HG03060 (cell line): ENCODE measurements at regions not wholly inside any gene's neighbourhood (a gene's known extent, or its start where the extent isn't known, plus 50 kb on each side); places are given as distances from the start of the nearest gene placed in this dataset.

Source experiments
- ATAC-seq: cut with Tn5 transposase; IDR thresholded peaks from one replicate; pipeline ENCODE4 v1.9.1; 2021; ENCODE audit warnings: low read depth, moderate number of reproducible peaks; ENCODE audit not compliant: unreplicated experiment

GRCh38 chr3:27930052-27930602, 208.0 kb upstream of the EOMES start:
- ATAC-seq: no peak

- no peak for ATAC-seq
Observed at GRCh38 chr3:27935492-27935891, 213.4 kb upstream of the EOMES start.

GRCh38 chr3:27939521-27939920, 217.4 kb upstream of the EOMES start:
- no peak for ATAC-seq

- no peak for ATAC-seq
Observed at GRCh38 chr3:27939940-27940339, 217.8 kb upstream of the EOMES start.

- no peak for ATAC-seq
Observed at GRCh38 chr3:27943106-27943505, 221.0 kb upstream of the EOMES start.

- ATAC-seq: no peak
Observed at GRCh38 chr3:27945229-27945628, 223.1 kb upstream of the EOMES start.

- no peak for ATAC-seq
Observed at GRCh38 chr3:27960133-27960532, 238.0 kb upstream of the EOMES start.

- no peak for ATAC-seq
Observed at GRCh38 chr3:27963519-27963918, 241.4 kb upstream of the EOMES start.

GRCh38 chr3:27971600-27971999, 249.5 kb upstream of the EOMES start:
- ATAC-seq: no peak

- ATAC-seq: no peak
Observed at GRCh38 chr3:27976933-27977332, 254.8 kb upstream of the EOMES start.

GRCh38 chr3:27978440-27978839, 256.3 kb upstream of the EOMES start:
- ATAC-seq: no peak

- no peak for ATAC-seq
Observed at GRCh38 chr3:27985369-27986035, 255.9 kb upstream of the CMC1 start.

- ATAC-seq: no peak
Observed at GRCh38 chr3:27986234-27986879, 255.1 kb upstream of the CMC1 start.

GRCh38 chr3:27990324-27990723, 251.1 kb upstream of the CMC1 start:
- no peak for ATAC-seq

- ATAC-seq: no peak
Observed at GRCh38 chr3:27990837-27991236, 250.6 kb upstream of the CMC1 start.

- no peak for ATAC-seq
Observed at GRCh38 chr3:27993051-27993450, 248.4 kb upstream of the CMC1 start.

GRCh38 chr3:28000608-28001007, 240.8 kb upstream of the CMC1 start:
- ATAC-seq: no peak

GRCh38 chr3:28008235-28008634, 233.2 kb upstream of the CMC1 start:
- no peak for ATAC-seq

GRCh38 chr3:28012830-28013229, 228.6 kb upstream of the CMC1 start:
- ATAC-seq: no peak

- ATAC-seq: no peak
Observed at GRCh38 chr3:28013864-28014473, 227.4 kb upstream of the CMC1 start.

- no peak for ATAC-seq
Observed at GRCh38 chr3:28018925-28019718, 222.3 kb upstream of the CMC1 start.
